Aorta (tissue), 5 donors: ENCODE measurements at regions not wholly inside any gene's neighbourhood (a gene's known extent, or its start where the extent isn't known, plus 50 kb on each side); places are given as distances from the start of the nearest gene placed in this dataset.

Experiments
- ATAC-seq: fragments of 200-7000 bp; cut with Tn5 transposase; one replicate; pipeline ENCODE4 v1.9.1; 2022; ENCODE audit warnings: moderate library complexity; ENCODE audit not compliant: low FRiP score
- DNase-seq, 2 donors: peaks; one replicate each; pipeline ENCODE4 v3.0.0-alpha.2; 2020
- H3K27ac ChIP-seq, 2 donors: one replicate each; pipeline ENCODE4 v1.5.1; 2013; ENCODE audit warnings: low read length in 2 of 2, mild to moderate bottlenecking in 2 of 2, moderate library complexity in 2 of 2, control low read depth in 1 of 2, inconsistent platforms in 1 of 2, low read depth in 1 of 2
- H3K27me3 ChIP-seq, 2 donors: one replicate each; pipeline ENCODE4 v1.6.1; 2013; ENCODE audit warnings: control low read depth in 1 of 2, low read length in 1 of 2, mild to moderate bottlenecking in 1 of 2, moderate library complexity in 1 of 2; ENCODE audit not compliant: insufficient read depth in 2 of 2, control insufficient read depth in 1 of 2
- H3K36me3 ChIP-seq, 2 donors: one replicate each; pipeline ENCODE4 v1.6.1; 2013; ENCODE audit warnings: control low read depth in 1 of 2, low read length in 1 of 2, mild to moderate bottlenecking in 1 of 2; ENCODE audit not compliant: insufficient read depth in 2 of 2, control insufficient read depth in 1 of 2
- H3K4me1 ChIP-seq, 2 donors: one replicate each; pipeline ENCODE4 v1.6.1; 2013; ENCODE audit warnings: low read length in 2 of 2, control low read depth in 1 of 2, mild to moderate bottlenecking in 1 of 2, moderate library complexity in 1 of 2; ENCODE audit not compliant: insufficient read depth in 2 of 2, control insufficient read depth in 1 of 2
- H3K4me3 ChIP-seq, 2 donors: one replicate each; pipeline ENCODE4 v1.5.1; 2013; ENCODE audit warnings: low read length in 2 of 2, control low read depth in 1 of 2, mild to moderate bottlenecking in 1 of 2
- H3K9me3 ChIP-seq: one replicate; pipeline ENCODE4 v1.6.1; 2013; ENCODE audit warnings: mild to moderate bottlenecking, low read length; ENCODE audit not compliant: control insufficient read depth
- WGBS, 2 donors: extraction: QIAGEN DNeasy Blood & Tissue Kit; methylation state at CpG; one replicate each; pipeline ENCODE4 v1.1.7; 2013; 5-methylcytosine and 5-hydroxymethylcytosine counted together
- intact Hi-C, 2 donors: fragments of 100-400 bp; cut with DNase I; formaldehyde crosslinking; loops; one replicate each; pipeline versions ENCODE4 v1.14.2 to v1.15.0; 2022
- donor health status: healthy with polysubstance abuse.
- donor health status: Bipolar disorder and iron deficiency.
- donor health status: DM: no; HTN: no; CAD: no.
- donor health status: DM: no; HTN: no; CAD: no.
- donor health status: DM: yes; HTN: yes; CAD: no.

DNA sequence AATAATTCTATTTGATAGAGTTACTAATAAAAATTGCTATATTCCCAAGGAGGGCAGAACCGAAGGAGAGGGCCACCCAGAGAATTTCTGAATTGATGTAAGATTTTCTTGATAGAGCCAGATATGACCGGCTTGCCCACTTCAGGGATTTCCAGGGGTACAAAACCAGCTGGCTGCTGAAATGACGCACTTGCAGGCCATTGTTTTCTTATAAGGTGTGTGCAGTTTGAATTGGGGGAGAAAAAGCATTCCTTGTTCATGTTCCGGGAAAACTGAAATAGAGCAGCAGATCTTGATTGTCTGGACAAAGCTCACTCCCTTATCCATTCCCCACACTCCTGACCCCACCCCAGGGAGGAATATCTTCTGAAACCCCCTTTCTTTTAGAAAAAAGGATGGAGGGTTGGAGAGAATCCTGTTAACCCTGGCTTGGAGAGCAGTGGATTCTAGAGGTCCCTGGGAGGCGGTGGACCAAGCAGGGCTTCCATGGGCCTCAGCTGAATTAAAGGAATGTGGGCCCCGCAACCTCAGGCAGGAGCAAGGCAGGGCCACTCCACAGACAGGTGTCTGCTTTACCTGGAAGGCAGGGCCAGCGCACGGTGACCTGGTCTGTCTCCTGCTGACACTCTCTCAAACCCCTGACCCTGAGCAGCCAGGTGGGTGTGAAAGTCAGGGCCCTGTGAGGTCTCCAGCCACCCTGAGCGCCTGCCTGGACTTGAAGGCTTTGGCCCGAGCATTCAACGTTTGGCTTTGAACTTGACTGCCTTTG lies 96.4 kb downstream of the TMEM170B start:
- ATAC-seq (no peak), DNase-seq (no peak)
- Histone ChIP-seq H3K27me3 (no peaks in the 10 kb centered on the region), H3K9me3 (no peaks in the 10 kb centered on the region), H3K36me3 (no peaks in the 10 kb centered on the region), H3K27ac (no peak overlapping the region), H3K4me3 (no peak overlapping the region), H3K4me1 (peaks cover 0 to 1% of the 10 kb centered on the region in 2 donors)
- intact Hi-C loops: no loop called here
- WGBS, 2 donors: 82 to 87% methylated on average over 11 of the region's 11 CpGs

DNA sequence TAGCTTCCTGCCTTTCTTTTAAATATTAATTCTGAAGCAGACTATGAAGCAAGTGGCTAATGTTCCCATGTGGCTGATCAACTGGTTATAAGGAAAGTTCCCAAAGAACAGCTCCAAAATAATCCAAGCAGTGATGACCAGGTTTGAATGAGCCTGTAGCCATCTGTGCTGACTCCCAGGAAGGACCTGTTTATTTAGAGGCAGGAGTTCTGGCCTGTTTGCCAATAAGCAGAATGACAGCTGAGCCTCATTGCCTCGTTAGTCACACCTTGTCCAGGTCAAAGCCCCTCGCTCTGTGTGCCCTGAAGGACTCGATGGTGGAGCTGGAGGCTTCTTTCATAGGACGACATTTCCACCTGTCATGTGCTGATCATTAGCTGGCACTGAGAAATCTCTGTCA lies 97.4 kb downstream of the TMEM170B start:
- Histone ChIP-seq H3K27ac (no peak overlapping the region), H3K36me3 (no peaks in the 10 kb centered on the region), H3K4me3 (no peak overlapping the region), H3K4me1 (peaks cover 0 to 4% of the 10 kb centered on the region in 2 donors), H3K27me3 (no peaks in the 10 kb centered on the region), H3K9me3 (no peaks in the 10 kb centered on the region)
- DNase-seq (no peak), ATAC-seq (no peak)
- 79 to 84% methylated on average over 4 of the region's 4 CpGs for WGBS, 2 donors
- intact Hi-C loops: no loop called here

DNA sequence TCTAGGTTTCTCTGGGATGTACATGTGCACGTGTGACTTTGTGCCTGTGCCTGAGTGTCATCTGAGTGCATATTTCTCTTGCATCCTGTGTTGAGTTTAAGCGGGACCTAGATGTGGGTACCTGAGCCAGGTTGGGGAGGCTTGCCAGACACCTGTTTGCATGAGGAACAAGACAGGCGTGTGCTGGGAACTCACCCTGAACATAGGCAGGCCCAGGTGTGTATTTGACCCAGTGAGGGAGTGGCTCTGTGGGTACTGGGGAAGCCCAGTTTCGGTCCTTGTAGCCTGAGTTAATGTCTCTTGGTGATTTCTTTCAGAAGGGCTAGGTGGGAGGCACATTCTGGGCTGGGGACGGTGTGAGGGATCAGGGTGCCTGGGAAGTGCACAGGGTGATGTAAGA lies 98.6 kb downstream of the TMEM170B start:
- WGBS, 2 donors: 92 to 93% methylated on average over 5 of the region's 5 CpGs
- peaks cover 4 to 7% of the 10 kb centered on the region in 2 donors for H3K4me1 ChIP-seq
- intact Hi-C loops: no loop called here
- H3K4me3 ChIP-seq: no peak overlapping the region
- H3K9me3 ChIP-seq: no peaks in the 10 kb centered on the region
- no peak for DNase-seq
- no peaks in the 10 kb centered on the region for H3K36me3 ChIP-seq
- no peaks in the 10 kb centered on the region for H3K27me3 ChIP-seq
- ATAC-seq: no peak
- no peak overlapping the region for H3K27ac ChIP-seq

DNA sequence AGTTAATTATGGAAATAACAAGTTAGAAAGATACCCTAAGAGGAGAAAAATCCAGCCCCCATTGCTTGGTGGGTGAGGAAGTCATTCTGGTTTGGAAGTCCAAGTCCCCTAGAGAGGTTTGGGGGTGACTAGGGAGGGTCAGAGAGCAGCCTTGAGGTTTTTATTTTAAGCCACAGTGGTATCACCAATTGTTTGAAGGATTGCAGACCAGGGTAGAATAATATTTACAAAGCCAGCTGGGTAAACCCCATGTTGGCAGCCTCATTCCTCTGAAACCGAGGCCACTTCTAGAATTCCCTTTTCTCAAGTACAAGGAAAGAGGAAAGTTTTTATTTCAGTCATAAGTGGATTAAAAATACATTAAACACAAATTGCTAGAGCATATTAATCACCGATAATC lies 99.7 kb downstream of the TMEM170B start:
- no peaks in the 10 kb centered on the region for H3K36me3 ChIP-seq
- 5 to 7% methylated on average over 2 of the region's 2 CpGs for WGBS, 2 donors

DNA sequence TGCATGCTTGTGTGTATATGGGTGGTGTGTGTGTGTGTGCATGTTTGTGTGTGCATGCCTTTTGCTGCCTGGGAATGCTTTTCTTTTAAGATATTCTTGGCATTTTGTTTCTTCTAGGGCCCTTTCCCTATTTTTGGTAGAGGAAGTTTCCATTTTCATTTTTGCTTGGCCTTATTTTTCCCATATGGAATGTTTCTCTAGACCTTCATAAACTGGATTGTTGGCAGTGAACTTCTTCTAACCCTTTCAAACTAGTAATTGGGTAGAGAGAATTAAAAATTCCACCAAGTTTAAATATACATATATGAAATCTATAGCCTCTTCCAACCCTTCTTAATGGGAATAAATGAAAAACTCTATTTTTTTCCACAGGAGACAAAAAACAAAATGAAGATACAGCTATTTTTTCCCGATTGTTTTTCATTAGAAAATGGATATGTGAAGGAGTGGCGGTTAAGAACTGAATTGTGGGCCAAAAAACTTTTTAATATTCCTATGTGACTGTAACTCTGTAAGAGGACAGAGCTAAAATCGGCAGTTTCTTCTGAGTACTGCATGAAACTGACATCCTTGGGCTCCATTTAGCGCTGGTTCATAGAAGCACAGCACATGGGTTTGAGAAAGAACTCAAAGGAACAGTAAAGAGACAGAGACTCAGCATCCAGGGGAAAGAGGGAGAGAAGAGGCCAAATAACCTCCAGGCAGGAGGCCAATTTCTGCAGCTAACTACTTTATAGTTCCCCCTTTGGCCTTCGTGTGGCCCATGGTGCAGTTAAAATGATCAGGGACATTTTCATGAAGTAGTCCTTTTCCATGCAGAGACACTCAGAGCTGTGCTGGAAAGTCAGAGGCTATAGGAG lies 102.1 kb downstream of the TMEM170B start:
- no peak overlapping the region for H3K27ac ChIP-seq
- no peak for ATAC-seq
- no peak overlapping the region for H3K4me3 ChIP-seq
- peaks cover 4 to 7% of the 10 kb centered on the region in 2 donors for H3K4me1 ChIP-seq
- no peaks in the 10 kb centered on the region for H3K27me3 ChIP-seq
- H3K9me3 ChIP-seq: no peaks in the 10 kb centered on the region
- no peak for DNase-seq
- 37 to 47% methylated on average over 5 of the region's 5 CpGs for WGBS, 2 donors
- no peaks in the 10 kb centered on the region for H3K36me3 ChIP-seq
- intact Hi-C loops: no loop called here

More for the DNA sequence above, 99.7 kb downstream of the TMEM170B start:
- Histone ChIP-seq H3K4me3 (no peak overlapping the region), H3K4me1 (peaks cover 4 to 7% of the 10 kb centered on the region in 2 donors), H3K27me3 (no peaks in the 10 kb centered on the region), H3K9me3 (no peaks in the 10 kb centered on the region), H3K27ac (peak overlapping the region in 1 of 2 donors; percentile 79)
- intact Hi-C loops: no loop called here
- DNase-seq (no peak), ATAC-seq (no peak)

DNA sequence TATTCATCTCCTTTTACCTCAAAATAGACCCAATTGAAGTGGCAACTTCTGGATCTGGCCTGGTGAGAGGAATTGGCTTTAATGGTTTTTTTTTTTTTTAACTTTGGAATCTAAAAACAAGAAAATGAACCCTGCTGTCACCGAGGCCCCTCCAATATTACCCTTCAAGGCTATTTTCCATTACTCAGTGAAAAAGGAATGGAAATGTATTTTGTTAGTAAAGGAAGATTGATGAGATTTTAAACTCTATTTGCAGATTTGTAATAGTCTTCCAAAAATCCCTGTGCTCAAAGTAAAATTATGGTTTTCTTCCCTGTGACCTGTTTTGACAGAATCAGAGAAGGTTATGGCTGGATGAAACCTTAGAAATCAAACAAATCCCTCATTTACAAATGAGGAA lies 102.9 kb downstream of the TMEM170B start:
- Histone ChIP-seq H3K36me3 (no peaks in the 10 kb centered on the region), H3K4me3 (no peak overlapping the region), H3K9me3 (no peaks in the 10 kb centered on the region), H3K27ac (peak overlapping the region in 1 of 2 donors; percentile 71), H3K27me3 (no peaks in the 10 kb centered on the region), H3K4me1 (peaks cover 4 to 7% of the 10 kb centered on the region in 2 donors)
- DNase-seq (no peak), ATAC-seq (no peak)
- intact Hi-C loops: no loop called here
- WGBS, 2 donors: 0 to 3% methylated on average over 1 of the region's 1 CpG

DNA sequence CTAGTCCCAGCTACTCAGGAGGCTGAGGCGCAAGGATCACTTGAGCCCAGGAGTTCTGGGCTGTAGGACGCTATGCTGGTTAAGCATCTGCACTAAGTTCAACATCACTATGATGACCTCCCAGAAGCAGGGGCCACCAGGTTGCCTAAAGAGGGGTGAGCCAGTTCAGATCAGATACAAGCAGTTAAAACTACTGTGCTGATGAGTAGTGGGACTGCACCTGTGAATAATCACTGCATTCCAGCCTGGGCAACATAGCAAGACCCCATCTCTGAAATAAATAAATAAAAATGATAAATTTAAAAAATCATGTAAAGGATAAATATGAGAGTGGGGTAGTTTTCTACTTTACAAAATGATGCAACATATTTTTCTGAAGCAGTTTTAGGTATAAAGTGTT lies 106.5 kb downstream of the TMEM170B start:
- no peak for ATAC-seq
- intact Hi-C loops: no loop called here
- Histone ChIP-seq H3K36me3 (no peaks in the 10 kb centered on the region), H3K9me3 (no peaks in the 10 kb centered on the region), H3K27ac (no peak overlapping the region), H3K27me3 (no peaks in the 10 kb centered on the region), H3K4me1 (peaks cover 4 to 8% of the 10 kb centered on the region in 2 donors), H3K4me3 (no peak overlapping the region)
- no peak for DNase-seq
- WGBS, 2 donors: 97 to 98% methylated on average over 2 of the region's 2 CpGs

DNA sequence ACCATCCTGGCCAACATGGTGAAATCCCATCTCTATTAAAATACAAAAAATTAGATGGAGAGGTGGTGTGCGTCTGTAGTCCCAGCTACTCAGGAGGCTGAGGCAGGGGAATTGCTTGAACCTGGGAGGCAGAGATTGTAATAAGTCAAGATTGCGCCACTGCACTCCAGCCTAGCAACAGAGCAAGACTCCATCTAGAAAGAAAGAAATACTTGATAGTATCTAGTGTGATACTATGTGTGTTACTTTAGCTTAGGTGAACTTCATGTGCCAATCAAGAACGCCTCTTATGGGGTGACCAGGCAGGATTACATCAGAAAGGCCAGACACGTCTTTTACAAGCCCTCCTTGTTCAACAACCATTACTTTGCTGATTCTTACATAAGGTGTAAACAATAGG lies 107.1 kb downstream of the TMEM170B start:
- Histone ChIP-seq H3K9me3 (no peaks in the 10 kb centered on the region), H3K4me3 (no peak overlapping the region), H3K36me3 (no peaks in the 10 kb centered on the region), H3K4me1 (peaks cover 4 to 8% of the 10 kb centered on the region in 2 donors), H3K27me3 (no peaks in the 10 kb centered on the region), H3K27ac (no peak overlapping the region)
- intact Hi-C loops: no loop called here
- DNase-seq (no peak), ATAC-seq (no peak)
- WGBS, 2 donors: 95 to 96% methylated on average over 4 of the region's 4 CpGs
